ENCODE measurements at regions not wholly inside any gene's neighbourhood (a gene's known extent, or its start where the extent isn't known, plus 50 kb on each side); places are given as distances from the start of the nearest gene placed in this dataset.

DNA sequence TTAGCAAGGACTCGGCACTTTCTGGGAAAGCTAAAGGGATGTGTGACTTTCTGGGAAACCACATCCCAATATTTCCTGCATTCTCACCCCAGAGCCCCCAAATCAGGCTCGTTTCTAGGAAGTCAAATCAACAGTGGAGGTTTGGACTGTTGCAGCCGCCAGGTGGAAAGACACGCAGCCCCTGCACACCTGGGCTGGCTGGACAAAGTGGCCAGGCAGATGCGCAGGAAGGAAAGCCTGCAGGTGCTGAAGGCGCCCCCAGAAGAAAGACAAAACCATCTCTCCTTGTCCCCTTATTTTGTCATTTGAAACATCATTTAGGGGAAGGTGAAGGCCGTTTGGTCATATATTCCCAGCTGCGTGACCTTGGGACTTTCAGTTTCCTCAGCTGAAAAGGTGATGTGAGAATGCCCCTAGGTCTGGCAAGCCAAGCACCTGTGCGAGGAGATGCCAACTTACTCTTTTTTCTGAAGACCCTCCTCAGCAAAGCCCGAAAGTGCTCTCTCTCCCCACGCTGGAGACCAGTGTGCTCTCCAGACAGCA, 97.9 kb upstream of the CPEB4 start:
- no peak for TF ChIP-seq PAX5 (IDR thresholded peaks at IDR 0.05; ENCODE audit: insufficient read depth, low read length, severe bottlenecking)
- no peak for TF ChIP-seq SPI1 (IDR thresholded peaks at IDR 0.05; ENCODE audit: low read depth, low read length)
- no peak for TF ChIP-seq POLR2AphosphoS5 (IDR thresholded peaks at IDR 0.05; ENCODE audit: low read depth, low read length)
- no peak for TF ChIP-seq POLR2A (IDR thresholded peaks at IDR 0.05; ENCODE audit: low read depth, low read length)

Measured in GM12891 (cell line).